ENCODE measurements at regions not wholly inside any gene's neighbourhood (a gene's known extent, or its start where the extent isn't known, plus 50 kb on each side); places are given as distances from the start of the nearest gene placed in this dataset.

GRCh38 chr3:25945366-25945765 lies 155.5 kb downstream of the OXSM start:
- Histone ChIP-seq H3K9me3 (no peaks in the 10 kb centered on the region), H3K27me3 (no peaks in the 10 kb centered on the region), H3K36me3 (no peaks in the 10 kb centered on the region), H3K9ac (ENCODE audit: low read depth in 2 of 2, low read length in 2 of 2) (no peak overlapping the region), H3K4me1 (no peaks in the 10 kb centered on the region), H3K4me3 (no peak overlapping the region), H3K27ac (no peak overlapping the region)
- intact Hi-C loops (cut with DNase I): no loop called here
- TF ChIP-seq CTCF (IDR thresholded peaks at IDR 0.05): no peak
- no peak for DNase-seq

- no peaks in the 10 kb centered on the region for H3K36me3 ChIP-seq
- H3K9me3 ChIP-seq: no peaks in the 10 kb centered on the region
- intact Hi-C loops (cut with DNase I): no loop called here
- TF ChIP-seq CTCF (IDR thresholded peaks at IDR 0.05): no peak
- H3K4me1 ChIP-seq: no peaks in the 10 kb centered on the region
- no peak overlapping the region for H3K27ac ChIP-seq
- no peaks in the 10 kb centered on the region for H3K27me3 ChIP-seq
- DNase-seq: no peak
- no peak overlapping the region for H3K9ac ChIP-seq (ENCODE audit: low read depth in 2 of 2, low read length in 2 of 2)
- H3K4me3 ChIP-seq: no peak overlapping the region
These were observed 155.9 kb downstream of the OXSM start for GRCh38 chr3:25945836-25946235.

- no peak overlapping the region for H3K9ac ChIP-seq (ENCODE audit: low read depth in 2 of 2, low read length in 2 of 2)
- H3K9me3 ChIP-seq: no peaks in the 10 kb centered on the region
- intact Hi-C loops (cut with DNase I): no loop called here
- DNase-seq: no peak
- H3K27me3 ChIP-seq: no peaks in the 10 kb centered on the region
- no peak overlapping the region for H3K4me3 ChIP-seq
- no peak for TF ChIP-seq CTCF (IDR thresholded peaks at IDR 0.05)
- no peaks in the 10 kb centered on the region for H3K4me1 ChIP-seq
- H3K36me3 ChIP-seq: no peaks in the 10 kb centered on the region
- no peak overlapping the region for H3K27ac ChIP-seq
These were observed 162.2 kb downstream of the OXSM start for GRCh38 chr3:25952133-25952532.

- no peak for TF ChIP-seq CTCF (IDR thresholded peaks at IDR 0.05)
- H3K9ac ChIP-seq (ENCODE audit: low read depth in 2 of 2, low read length in 2 of 2): no peak overlapping the region
- H3K9me3 ChIP-seq: no peaks in the 10 kb centered on the region
- no peak for DNase-seq
- no peaks in the 10 kb centered on the region for H3K4me1 ChIP-seq
- no peaks in the 10 kb centered on the region for H3K36me3 ChIP-seq
- intact Hi-C loops (cut with DNase I): no loop called here
- H3K4me3 ChIP-seq: no peak overlapping the region
- no peaks in the 10 kb centered on the region for H3K27me3 ChIP-seq
- no peak overlapping the region for H3K27ac ChIP-seq
These were observed 167.1 kb downstream of the OXSM start for GRCh38 chr3:25957026-25957425.

- DNase-seq: no peak
- Histone ChIP-seq H3K9me3 (no peaks in the 10 kb centered on the region), H3K36me3 (no peaks in the 10 kb centered on the region), H3K27ac (no peak overlapping the region), H3K9ac (ENCODE audit: low read depth in 2 of 2, low read length in 2 of 2) (no peak overlapping the region), H3K4me1 (no peaks in the 10 kb centered on the region), H3K27me3 (no peaks in the 10 kb centered on the region), H3K4me3 (no peak overlapping the region)
- intact Hi-C loops (cut with DNase I): no loop called here
- TF ChIP-seq CTCF (IDR thresholded peaks at IDR 0.05): no peak
These were observed 170.9 kb downstream of the OXSM start for GRCh38 chr3:25960776-25961175.

GRCh38 chr3:25962255-25962654 lies 172.4 kb downstream of the OXSM start:
- Histone ChIP-seq H3K9ac (ENCODE audit: low read depth in 2 of 2, low read length in 2 of 2) (no peak overlapping the region), H3K36me3 (no peaks in the 10 kb centered on the region), H3K27me3 (no peaks in the 10 kb centered on the region), H3K4me3 (no peak overlapping the region), H3K4me1 (no peaks in the 10 kb centered on the region), H3K27ac (no peak overlapping the region), H3K9me3 (no peaks in the 10 kb centered on the region)
- TF ChIP-seq CTCF (IDR thresholded peaks at IDR 0.05): no peak
- intact Hi-C loops (cut with DNase I): no loop called here
- DNase-seq: no peak
